Thyroid gland (tissue), 4 donors: ENCODE measurements at regions not wholly inside any gene's neighbourhood (a gene's known extent, or its start where the extent isn't known, plus 50 kb on each side); places are given as distances from the start of the nearest gene placed in this dataset.

Experiments used
- CTCF ChIP-seq, 6 experiments: fragments of 200-600 bp in 3 of 6; fragments of 450-650 bp in 3 of 6; sonication (generic) in 3 of 6; IDR thresholded peaks; one replicate each; pipeline ENCODE4 v1.5.1; 2016 to 2019; ENCODE audit warnings: antibody characterized with exemption in 6 of 6, mild to moderate bottlenecking in 2 of 6, inconsistent platforms in 1 of 6, moderate library complexity in 1 of 6
- POLR2A ChIP-seq, 2 donors: fragments of 450-650 bp; IDR thresholded peaks; one replicate each; pipeline ENCODE4 v1.6.1; 2017; ENCODE audit warnings: antibody characterized with exemption in 2 of 2, mild to moderate bottlenecking in 2 of 2, moderate library complexity in 1 of 2

DNA sequence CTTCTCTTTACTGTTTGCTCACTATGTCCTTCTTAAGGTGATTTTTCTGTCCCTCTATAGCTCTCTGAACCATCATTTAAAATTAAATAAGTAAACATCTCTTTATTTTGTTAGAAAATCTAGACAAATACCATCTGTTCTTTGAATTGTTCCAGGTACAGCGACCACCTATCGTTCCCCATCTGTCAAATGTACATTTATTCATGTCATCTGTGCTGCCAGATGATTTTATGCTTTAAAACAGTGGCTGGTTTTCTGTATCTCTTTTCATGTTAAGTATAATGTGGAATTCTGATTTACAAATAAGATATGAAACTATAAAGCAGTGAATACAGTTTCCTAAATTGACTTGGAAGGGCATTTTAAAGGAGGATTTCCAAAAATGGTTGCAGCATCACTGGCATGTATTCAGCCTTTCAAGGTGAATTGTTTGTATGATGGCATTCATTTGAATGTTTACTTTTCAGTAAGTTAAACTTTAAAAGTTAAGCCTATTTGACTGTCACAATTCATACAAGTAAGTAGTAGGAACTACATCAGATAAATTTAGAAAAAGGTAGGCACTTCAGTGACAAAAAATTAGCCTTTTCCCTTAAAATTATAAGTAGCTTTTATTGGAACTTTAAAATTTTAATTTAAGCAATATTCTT is 92.6 kb upstream of the CLVS2 start:
- no peak for TF ChIP-seq POLR2A (IDR thresholded peaks at IDR 0.05)
- no peak for TF ChIP-seq CTCF (IDR thresholded peaks at IDR 0.05)
